H1 (cell line): ENCODE measurements at regions not wholly inside any gene's neighbourhood (a gene's known extent, or its start where the extent isn't known, plus 50 kb on each side); places are given as distances from the start of the nearest gene placed in this dataset.

Source experiments
- BACH1 ChIP-seq: IDR thresholded peaks from 2 replicates; pipeline ENCODE4 v1.6.1; 2012; ENCODE audit warnings: low read length, improper control_type of control experiment
- CREB1 ChIP-seq: IDR thresholded peaks from 2 replicates; pipeline ENCODE4 v1.6.1; 2012; ENCODE audit warnings: inconsistent platforms
- RNF2 ChIP-seq: fragments of 200-900, 300-1000 bp; sonication (generic); IDR thresholded peaks from 2 replicates; pipeline ENCODE4 v1.7.1; 2016; ENCODE audit warnings: borderline replicate concordance, low read depth, mild to moderate bottlenecking, antibody characterized with exemption, low read length; ENCODE audit not compliant: poor library complexity, severe bottlenecking; ENCODE audit errors: missing control alignments
- SAP30 ChIP-seq: fragments of 300-600 bp; sonication (generic); IDR thresholded peaks from 2 replicates; pipeline ENCODE4 v1.7.1; 2012; ENCODE audit warnings: low read length, moderate library complexity, mild to moderate bottlenecking, inconsistent platforms; ENCODE audit not compliant: insufficient read depth, insufficient replicate concordance
- TF ChIP-seq, protein P1 (sequence below), 3 experiments: IDR thresholded peaks; 1 replicate in 2 of 3; 2 replicates in 1 of 3; pipeline versions ENCODE4 v1.5.1 to v1.6.1; 2011; ENCODE audit warnings: low read length in 3 of 3, mild to moderate bottlenecking in 3 of 3, inconsistent platforms in 2 of 3, low read depth in 1 of 3, moderate library complexity in 1 of 3; ENCODE audit not compliant: insufficient read depth in 1 of 3; ENCODE audit errors: control extremely low read depth in 1 of 3
- TF ChIP-seq, protein P2 (sequence below): IDR thresholded peaks from 2 replicates; pipeline ENCODE4 v1.6.1; 2012; ENCODE audit warnings: inconsistent platforms

DNA sequence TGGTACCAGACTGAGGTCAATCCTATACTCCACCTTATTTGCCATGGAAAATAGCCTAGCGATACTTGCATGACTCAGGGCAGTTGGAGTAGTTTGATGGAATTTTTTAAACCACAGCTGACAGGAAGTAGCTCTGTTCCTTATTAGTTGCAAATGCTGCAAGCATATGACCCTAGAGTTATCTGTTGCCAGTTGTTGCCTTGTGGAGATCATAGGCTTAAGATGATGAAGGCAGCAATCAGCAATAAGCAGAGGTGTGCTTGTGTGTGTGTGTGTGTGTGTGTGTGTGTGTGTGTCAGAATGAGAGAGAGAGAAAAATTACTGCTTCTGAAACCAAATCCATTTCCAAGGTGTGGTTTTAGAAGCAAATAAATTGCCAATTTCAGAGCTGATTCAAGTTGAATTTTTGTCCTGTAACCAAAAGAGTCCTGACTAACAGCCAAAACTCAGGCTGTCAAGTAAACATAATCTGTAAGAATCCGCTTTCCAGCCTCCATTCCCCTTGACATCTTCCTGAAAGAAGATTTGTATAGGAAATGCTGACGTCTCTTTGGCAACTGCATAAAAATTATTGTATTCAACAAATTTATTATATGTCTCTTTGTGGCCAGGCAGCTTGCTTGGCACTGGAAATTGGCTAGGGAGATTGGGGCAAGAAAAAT is 141.2 kb downstream of the SERPINI1 start (continued):
- TF ChIP-seq, protein P1, sequence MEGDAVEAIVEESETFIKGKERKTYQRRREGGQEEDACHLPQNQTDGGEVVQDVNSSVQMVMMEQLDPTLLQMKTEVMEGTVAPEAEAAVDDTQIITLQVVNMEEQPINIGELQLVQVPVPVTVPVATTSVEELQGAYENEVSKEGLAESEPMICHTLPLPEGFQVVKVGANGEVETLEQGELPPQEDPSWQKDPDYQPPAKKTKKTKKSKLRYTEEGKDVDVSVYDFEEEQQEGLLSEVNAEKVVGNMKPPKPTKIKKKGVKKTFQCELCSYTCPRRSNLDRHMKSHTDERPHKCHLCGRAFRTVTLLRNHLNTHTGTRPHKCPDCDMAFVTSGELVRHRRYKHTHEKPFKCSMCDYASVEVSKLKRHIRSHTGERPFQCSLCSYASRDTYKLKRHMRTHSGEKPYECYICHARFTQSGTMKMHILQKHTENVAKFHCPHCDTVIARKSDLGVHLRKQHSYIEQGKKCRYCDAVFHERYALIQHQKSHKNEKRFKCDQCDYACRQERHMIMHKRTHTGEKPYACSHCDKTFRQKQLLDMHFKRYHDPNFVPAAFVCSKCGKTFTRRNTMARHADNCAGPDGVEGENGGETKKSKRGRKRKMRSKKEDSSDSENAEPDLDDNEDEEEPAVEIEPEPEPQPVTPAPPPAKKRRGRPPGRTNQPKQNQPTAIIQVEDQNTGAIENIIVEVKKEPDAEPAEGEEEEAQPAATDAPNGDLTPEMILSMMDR (IDR thresholded peaks at IDR 0.05; ENCODE audit: control extremely low read depth in 1 of 3, insufficient read depth in 1 of 3, low read depth in 1 of 3, low read length in 3 of 3) = no peak
- TF ChIP-seq CREB1 = no peak
- TF ChIP-seq, protein P2, sequence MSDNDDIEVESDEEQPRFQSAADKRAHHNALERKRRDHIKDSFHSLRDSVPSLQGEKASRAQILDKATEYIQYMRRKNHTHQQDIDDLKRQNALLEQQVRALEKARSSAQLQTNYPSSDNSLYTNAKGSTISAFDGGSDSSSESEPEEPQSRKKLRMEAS = no peak
- TF ChIP-seq BACH1 = no peak
- no peak for TF ChIP-seq SAP30
- TF ChIP-seq RNF2 = no peak
